Ishikawa (cell line): ENCODE measurements at regions not wholly inside any gene's neighbourhood (a gene's known extent, or its start where the extent isn't known, plus 50 kb on each side); places are given as distances from the start of the nearest gene placed in this dataset.

Experiments
- CREB1 ChIP-seq: IDR thresholded peaks from 2 replicates; pipeline ENCODE4 v1.6.1; 2012; ENCODE audit warnings: low read depth
- EP300 ChIP-seq: IDR thresholded peaks from 2 replicates; pipeline ENCODE4 v1.6.1; 2012; ENCODE audit warnings: borderline replicate concordance
- FOXM1 ChIP-seq: IDR thresholded peaks from 2 replicates; pipeline ENCODE4 v1.6.1; 2012; ENCODE audit warnings: low read depth, borderline replicate concordance
- REST ChIP-seq: IDR thresholded peaks from 2 replicates; pipeline ENCODE4 v1.6.1; 2012; ENCODE audit warnings: low read depth, mild to moderate bottlenecking
- TCF12 ChIP-seq: IDR thresholded peaks from 2 replicates; pipeline ENCODE4 v1.6.1; 2012; ENCODE audit warnings: low read depth
- YY1 ChIP-seq: IDR thresholded peaks from 2 replicates; pipeline ENCODE4 v1.6.1; 2012; ENCODE audit warnings: low read depth
- TF ChIP-seq, protein P1 (sequence below): IDR thresholded peaks from 2 replicates; pipeline ENCODE4 v1.6.1; 2012

DNA sequence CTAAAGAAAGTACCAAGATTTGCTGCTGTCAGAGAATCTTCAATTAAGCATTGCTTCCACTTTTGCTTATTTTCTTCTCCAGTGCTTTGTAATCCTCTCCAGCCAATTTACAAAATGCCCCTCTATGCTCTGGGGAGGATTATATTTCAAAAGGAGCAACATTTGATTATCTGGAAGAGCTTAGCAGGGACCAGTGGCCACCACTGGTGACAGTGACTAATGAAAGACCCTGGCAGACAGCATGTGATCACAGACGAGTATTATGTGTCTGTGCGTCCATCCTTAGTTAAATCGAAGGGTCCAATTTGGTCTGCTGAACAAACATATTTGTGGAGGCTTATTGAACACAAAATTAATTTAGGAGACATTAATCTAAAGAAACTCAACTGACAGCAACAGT, 152.6 kb downstream of the ZNF621 start:
- TF ChIP-seq YY1 (no peak), FOXM1 (no peak), REST (no peak), EP300 (no peak), TCF12 (no peak), CREB1 (no peak)
- TF ChIP-seq, protein P1, sequence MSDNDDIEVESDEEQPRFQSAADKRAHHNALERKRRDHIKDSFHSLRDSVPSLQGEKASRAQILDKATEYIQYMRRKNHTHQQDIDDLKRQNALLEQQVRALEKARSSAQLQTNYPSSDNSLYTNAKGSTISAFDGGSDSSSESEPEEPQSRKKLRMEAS, result no peak
